GM23338 (cell line): ENCODE measurements at regions not wholly inside any gene's neighbourhood (a gene's known extent, or its start where the extent isn't known, plus 50 kb on each side); places are given as distances from the start of the nearest gene placed in this dataset.

Experiments
- ATAC-seq: fragments of 200-7000 bp; cut with Tn5 transposase; 3 replicates; pipeline ENCODE4 v1.9.1; 2020
- DNase-seq: peaks from one replicate; pipeline ENCODE4 v3.0.0-alpha.2; 2015; ENCODE audit warnings: low spot score
- H2AFZ ChIP-seq: fragments of 200-600 bp; sonication (generic); 2 replicates; pipeline ENCODE4 v1.8.0; 2016; ENCODE audit warnings: antibody characterized with exemption, mild to moderate bottlenecking, moderate library complexity
- H3F3A ChIP-seq: fragments of 200-600 bp; sonication (generic); replicated peaks from 2 replicates; pipeline ENCODE4 v1.8.0; 2017; ENCODE audit warnings: antibody characterized with exemption, mixed run types, low read depth
- H3K27ac ChIP-seq: fragments of 200-600 bp; sonication (generic); 2 replicates; pipeline ENCODE4 v1.6.1; 2016; ENCODE audit warnings: low read depth
- H3K27me3 ChIP-seq: fragments of 200-600 bp; sonication (generic); 2 replicates; pipeline ENCODE4 v1.8.0; 2016; ENCODE audit warnings: mild to moderate bottlenecking, mixed run types, moderate library complexity; ENCODE audit not compliant: insufficient read depth
- H3K36me3 ChIP-seq: fragments of 200-600 bp; sonication (generic); 2 replicates; pipeline ENCODE4 v1.8.0; 2016; ENCODE audit warnings: mild to moderate bottlenecking; ENCODE audit not compliant: insufficient read depth
- H3K4me1 ChIP-seq: fragments of 200-600 bp; sonication (generic); 2 replicates; pipeline ENCODE4 v1.8.0; 2016; ENCODE audit warnings: mild to moderate bottlenecking, moderate library complexity; ENCODE audit not compliant: insufficient read depth
- H3K4me2 ChIP-seq: fragments of 200-600 bp; sonication (generic); 2 replicates; pipeline ENCODE4 v1.7.1; 2017; ENCODE audit warnings: mixed run types
- H3K4me3 ChIP-seq: fragments of 200-600 bp; sonication (generic); 2 replicates; pipeline ENCODE4 v1.6.1; 2016; ENCODE audit warnings: mixed run types
- H3K79me2 ChIP-seq: fragments of 200-600 bp; sonication (generic); replicated peaks from 2 replicates; pipeline ENCODE4 v1.8.0; 2017; ENCODE audit warnings: mild to moderate bottlenecking; ENCODE audit not compliant: insufficient read depth
- H3K9me2 ChIP-seq: fragments of 200-600 bp; sonication (generic); 2 replicates; pipeline ENCODE4 v1.8.0; 2017; ENCODE audit not compliant: insufficient read depth
- H4K20me1 ChIP-seq: fragments of 200-600 bp; sonication (generic); replicated peaks from 2 replicates; pipeline ENCODE4 v1.8.0; 2017; ENCODE audit warnings: mild to moderate bottlenecking; ENCODE audit not compliant: insufficient read depth
- H3K27ac Mint-ChIP-seq: 2 replicates; pipeline ENCODE4 v1.8.0; 2020; ENCODE audit warnings: inconsistent platforms, mild to moderate bottlenecking, moderate library complexity, mixed read lengths
- H3K27me3 Mint-ChIP-seq: 3 replicates; pipeline ENCODE4 v1.8.0; 2022; ENCODE audit warnings: low read depth, mild to moderate bottlenecking, moderate library complexity, mixed read lengths, inconsistent platforms; ENCODE audit not compliant: insufficient read depth, poor library complexity
- H3K36me3 Mint-ChIP-seq: 3 replicates; pipeline ENCODE4 v1.8.0; 2021; ENCODE audit warnings: low read depth, mild to moderate bottlenecking, inconsistent platforms, moderate library complexity, mixed read lengths
- H3K4me1 Mint-ChIP-seq: 3 replicates; pipeline ENCODE4 v1.8.0; 2020; ENCODE audit warnings: mild to moderate bottlenecking, inconsistent platforms, mixed read lengths
- H3K4me3 Mint-ChIP-seq: 3 replicates; pipeline ENCODE4 v1.8.0; 2021; ENCODE audit warnings: moderate library complexity, mild to moderate bottlenecking, inconsistent platforms, mixed read lengths
- H3K9me3 Mint-ChIP-seq: 3 replicates; pipeline ENCODE4 v1.8.0; 2020; ENCODE audit warnings: moderate library complexity, mild to moderate bottlenecking, inconsistent platforms, mixed read lengths
- CREB1 ChIP-seq: fragments of 250-450 bp; sonication (Bioruptor Pico); IDR thresholded peaks from 2 replicates; pipeline ENCODE4 v1.5.0; 2020; ENCODE audit warnings: low read depth, mild to moderate bottlenecking, moderate library complexity
- EZH2phosphoT487 ChIP-seq: fragments of 200-600 bp; sonication (generic); IDR thresholded peaks from one replicate; pipeline ENCODE4 v1.8.1; 2018; ENCODE audit warnings: antibody characterized with exemption; ENCODE audit not compliant: unreplicated experiment
- NANOG ChIP-seq: IDR thresholded peaks from 2 replicates; pipeline ENCODE4 v1.6.1; 2016; ENCODE audit warnings: antibody characterized with exemption, borderline replicate concordance
- POLR2AphosphoS5 ChIP-seq: IDR thresholded peaks from 2 replicates; pipeline ENCODE4 v1.6.1; 2016; ENCODE audit warnings: antibody characterized with exemption, low read depth
- REST ChIP-seq: IDR thresholded peaks from one replicate; pipeline ENCODE4 v1.6.1; 2018; ENCODE audit warnings: antibody characterized with exemption; ENCODE audit not compliant: unreplicated experiment
- STAT1 ChIP-seq: IDR thresholded peaks from one replicate; pipeline ENCODE4 v1.6.1; 2016; ENCODE audit warnings: antibody characterized with exemption; ENCODE audit not compliant: unreplicated experiment
- ZNF114 ChIP-seq: fragments of 250-450 bp; sonication (Bioruptor Pico); IDR thresholded peaks from 2 replicates; pipeline ENCODE4 v1.5.0; 2020; ENCODE audit warnings: mild to moderate bottlenecking, moderate library complexity
- ZNF331 ChIP-seq: fragments of 250-450 bp; sonication (Bioruptor Pico); IDR thresholded peaks from 2 replicates; pipeline ENCODE4 v1.5.0; 2020; ENCODE audit warnings: low read depth, mild to moderate bottlenecking, moderate library complexity
- ZNF462 ChIP-seq: fragments of 250-450 bp; sonication (Bioruptor Pico); IDR thresholded peaks from 2 replicates; pipeline ENCODE4 v1.5.0; 2020; ENCODE audit warnings: mild to moderate bottlenecking, moderate library complexity
- TF ChIP-seq, protein P1 (sequence below), 2 experiments: fragments of 200-600 bp in 1 of 2; sonication (generic) in 1 of 2; conservative IDR thresholded peaks; 2 replicates each; pipeline versions ENCODE4 v1.5.1 to v1.6.1; 2016 to 2017; ENCODE audit warnings: antibody characterized with exemption in 2 of 2, low read depth in 2 of 2, mild to moderate bottlenecking in 2 of 2, moderate library complexity in 1 of 2

GRCh38 chr6:159443417-159443920 is 249.6 kb downstream of the SOD2 start (continued):
- TF ChIP-seq NANOG (no peak), POLR2AphosphoS5 (no peak), CREB1 (CRISPR knock-in tag) (no peak)
- TF ChIP-seq, protein P1, sequence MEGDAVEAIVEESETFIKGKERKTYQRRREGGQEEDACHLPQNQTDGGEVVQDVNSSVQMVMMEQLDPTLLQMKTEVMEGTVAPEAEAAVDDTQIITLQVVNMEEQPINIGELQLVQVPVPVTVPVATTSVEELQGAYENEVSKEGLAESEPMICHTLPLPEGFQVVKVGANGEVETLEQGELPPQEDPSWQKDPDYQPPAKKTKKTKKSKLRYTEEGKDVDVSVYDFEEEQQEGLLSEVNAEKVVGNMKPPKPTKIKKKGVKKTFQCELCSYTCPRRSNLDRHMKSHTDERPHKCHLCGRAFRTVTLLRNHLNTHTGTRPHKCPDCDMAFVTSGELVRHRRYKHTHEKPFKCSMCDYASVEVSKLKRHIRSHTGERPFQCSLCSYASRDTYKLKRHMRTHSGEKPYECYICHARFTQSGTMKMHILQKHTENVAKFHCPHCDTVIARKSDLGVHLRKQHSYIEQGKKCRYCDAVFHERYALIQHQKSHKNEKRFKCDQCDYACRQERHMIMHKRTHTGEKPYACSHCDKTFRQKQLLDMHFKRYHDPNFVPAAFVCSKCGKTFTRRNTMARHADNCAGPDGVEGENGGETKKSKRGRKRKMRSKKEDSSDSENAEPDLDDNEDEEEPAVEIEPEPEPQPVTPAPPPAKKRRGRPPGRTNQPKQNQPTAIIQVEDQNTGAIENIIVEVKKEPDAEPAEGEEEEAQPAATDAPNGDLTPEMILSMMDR (conservative IDR thresholded peaks at IDR 0.05; ENCODE audit: low read depth in 2 of 2), result no peak

GRCh38 chr6:159441704-159441981 is 251.4 kb downstream of the SOD2 start:
- no peaks in the 10 kb centered on the region for H4K20me1 ChIP-seq
- Mint-ChIP-seq H3K36me3 (no peaks in the 10 kb centered on the region), H3K27ac (no peak overlapping the region), H3K4me1 (0 out of 3 replicates have a peak, but pooled peaks cover 3% of the 10 kb centered on the region), H3K4me3 (no peak overlapping the region), H3K9me3 (no peaks in the 10 kb centered on the region; the same call in 2 of the 3 replicates), H3K27me3 (no peaks in the 10 kb centered on the region)
- H3F3A ChIP-seq, result no peaks in the 10 kb centered on the region
- no peak overlapping the region for H3K4me2 ChIP-seq
- no peak overlapping the region for H3K27ac ChIP-seq
- H2AFZ ChIP-seq, result no peak overlapping the region
- H3K9me2 ChIP-seq, result peaks cover 9% of the 10 kb centered on the region; the same call in 1 of the 2 replicates
- no peak for DNase-seq
- H3K79me2 ChIP-seq, result no peaks in the 10 kb centered on the region
- no peaks in the 10 kb centered on the region for H3K36me3 ChIP-seq
- H3K27me3 ChIP-seq, result no peaks in the 10 kb centered on the region
- H3K4me3 ChIP-seq, result no peak overlapping the region
- no peak for ATAC-seq
- no peaks in the 10 kb centered on the region for H3K4me1 ChIP-seq
- TF ChIP-seq ZNF331 (CRISPR knock-in tag) (no peak), ZNF114 (CRISPR knock-in tag) (no peak), EZH2phosphoT487 (no peak), REST (no peak), NANOG (no peak), ZNF462 (CRISPR knock-in tag) (no peak), STAT1 (no peak)
- TF ChIP-seq, protein P1 (conservative IDR thresholded peaks at IDR 0.05; ENCODE audit: low read depth in 2 of 2), result no peak
